HFF-Myc (cell line): ENCODE measurements at regions not wholly inside any gene's neighbourhood (a gene's known extent, or its start where the extent isn't known, plus 50 kb on each side); places are given as distances from the start of the nearest gene placed in this dataset.

Experiments
- DNase-seq: peaks from one replicate; pipeline ENCODE4 v3.0.0-alpha.2; 2011; ENCODE audit warnings: low read depth; ENCODE audit errors: extremely low read depth
- H3K4me3 ChIP-seq: replicated peaks from 2 replicates; pipeline ENCODE4 v1.5.1; 2011; ENCODE audit warnings: low read depth, mild to moderate bottlenecking, control low read depth, low read length
- TF ChIP-seq, protein P1 (sequence below): IDR thresholded peaks from 2 replicates; pipeline ENCODE4 v1.5.1; 2012; ENCODE audit warnings: mild to moderate bottlenecking, low read depth, low read length, control low read depth; ENCODE audit errors: missing control alignments

DNA sequence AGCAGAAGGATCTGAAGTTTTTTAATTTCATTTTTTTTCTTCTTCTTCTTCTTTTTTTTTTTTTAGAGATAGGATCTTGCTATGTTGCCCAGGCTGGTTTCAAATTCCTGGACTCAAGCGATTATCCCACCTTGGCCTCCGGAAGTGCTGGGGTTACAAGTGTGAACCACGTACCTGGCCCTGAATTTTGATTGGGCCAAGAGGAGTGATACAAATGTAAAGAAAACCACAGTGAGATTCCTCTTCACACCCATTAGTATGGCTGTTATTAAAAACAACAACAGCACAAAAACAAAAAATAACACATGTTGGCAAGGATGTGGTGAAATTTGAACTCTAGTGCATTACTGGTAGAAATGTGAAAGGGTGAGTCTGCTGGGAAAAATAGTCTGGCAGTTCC is 79.1 kb downstream of the KLF4 start:
- TF ChIP-seq, protein P1, sequence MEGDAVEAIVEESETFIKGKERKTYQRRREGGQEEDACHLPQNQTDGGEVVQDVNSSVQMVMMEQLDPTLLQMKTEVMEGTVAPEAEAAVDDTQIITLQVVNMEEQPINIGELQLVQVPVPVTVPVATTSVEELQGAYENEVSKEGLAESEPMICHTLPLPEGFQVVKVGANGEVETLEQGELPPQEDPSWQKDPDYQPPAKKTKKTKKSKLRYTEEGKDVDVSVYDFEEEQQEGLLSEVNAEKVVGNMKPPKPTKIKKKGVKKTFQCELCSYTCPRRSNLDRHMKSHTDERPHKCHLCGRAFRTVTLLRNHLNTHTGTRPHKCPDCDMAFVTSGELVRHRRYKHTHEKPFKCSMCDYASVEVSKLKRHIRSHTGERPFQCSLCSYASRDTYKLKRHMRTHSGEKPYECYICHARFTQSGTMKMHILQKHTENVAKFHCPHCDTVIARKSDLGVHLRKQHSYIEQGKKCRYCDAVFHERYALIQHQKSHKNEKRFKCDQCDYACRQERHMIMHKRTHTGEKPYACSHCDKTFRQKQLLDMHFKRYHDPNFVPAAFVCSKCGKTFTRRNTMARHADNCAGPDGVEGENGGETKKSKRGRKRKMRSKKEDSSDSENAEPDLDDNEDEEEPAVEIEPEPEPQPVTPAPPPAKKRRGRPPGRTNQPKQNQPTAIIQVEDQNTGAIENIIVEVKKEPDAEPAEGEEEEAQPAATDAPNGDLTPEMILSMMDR: no peak
- DNase-seq: no peak
- no peak overlapping the region for H3K4me3 ChIP-seq

DNA sequence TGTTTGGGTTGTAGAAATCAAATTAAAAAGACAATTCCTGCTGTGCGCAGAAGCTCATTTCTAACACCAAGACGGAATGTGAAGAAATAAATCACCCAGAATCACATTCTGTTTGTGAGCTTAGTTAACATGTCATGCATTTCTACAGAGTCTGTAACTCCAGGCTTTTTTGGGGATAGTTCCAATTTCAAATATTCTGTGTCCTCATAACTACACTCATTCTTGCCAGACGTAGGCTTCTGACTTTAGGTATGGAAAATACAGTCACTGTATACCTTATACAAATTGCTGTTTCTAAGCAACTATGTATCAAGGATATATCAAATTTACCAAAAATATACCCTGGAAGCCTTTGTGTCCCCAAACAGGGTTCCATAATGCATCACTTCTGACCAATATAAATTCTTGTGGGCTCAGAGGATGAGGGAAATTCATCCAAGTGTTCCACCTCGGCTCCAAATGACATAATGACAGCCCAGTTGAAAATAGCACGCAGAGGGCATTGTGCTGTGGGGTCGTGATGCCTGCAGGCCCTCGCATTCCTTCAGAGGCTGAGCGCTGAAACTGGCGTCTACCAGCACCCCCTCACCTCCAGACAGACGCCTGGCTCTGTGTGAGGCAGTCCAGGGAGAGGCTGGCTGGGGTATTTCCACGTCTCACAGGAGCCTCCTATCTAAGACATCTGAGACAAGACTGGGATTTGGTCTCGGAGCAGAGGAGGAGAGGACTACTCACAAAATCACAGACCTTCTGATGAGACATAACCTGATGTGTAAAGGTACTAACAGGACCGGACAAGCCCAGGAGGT is 79.8 kb downstream of the KLF4 start:
- H3K4me3 ChIP-seq: no peak overlapping the region
- DNase-seq: no peak
- TF ChIP-seq, protein P1: no peak

DNA sequence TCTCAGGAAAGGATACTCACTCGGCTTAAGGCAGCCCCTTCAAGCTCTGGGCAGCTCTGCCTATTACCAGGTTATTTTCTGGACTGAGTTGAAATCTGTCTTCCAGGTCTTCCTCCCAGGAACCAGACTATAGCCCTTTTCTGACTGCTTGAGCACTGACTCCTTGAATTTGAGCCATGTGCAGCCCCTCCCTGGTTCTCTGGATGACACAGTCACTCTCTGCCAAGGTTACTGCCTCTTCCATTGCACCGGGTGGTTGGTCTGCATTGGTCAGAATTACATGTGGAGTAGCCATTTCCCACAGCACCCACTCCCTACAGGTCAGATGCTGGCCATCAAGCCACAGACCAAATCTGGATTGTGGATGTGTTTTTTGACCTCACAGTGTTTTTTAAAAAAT is 81.9 kb downstream of the KLF4 start:
- no peak for DNase-seq
- TF ChIP-seq, protein P1: no peak
- no peak overlapping the region for H3K4me3 ChIP-seq

DNA sequence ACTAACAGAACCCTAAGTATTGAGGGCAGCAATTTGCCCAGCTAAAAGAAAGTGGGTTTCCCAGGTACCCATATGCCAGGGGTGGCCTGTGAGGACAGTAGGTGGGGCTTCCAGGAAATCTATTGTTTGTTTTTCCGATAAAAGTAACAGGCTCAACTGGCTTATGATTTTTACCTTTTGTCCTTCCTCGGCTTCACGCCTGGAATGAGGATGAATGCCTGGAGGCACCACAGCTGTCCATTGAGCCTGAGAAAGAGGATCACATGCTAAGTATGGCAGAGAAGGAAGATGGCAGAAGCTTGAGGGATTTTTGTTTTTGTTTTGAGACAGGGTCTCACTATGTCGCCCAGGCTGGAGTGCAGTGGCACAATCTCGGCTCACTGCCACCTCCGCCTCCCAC is 84.1 kb downstream of the KLF4 start:
- no peak overlapping the region for H3K4me3 ChIP-seq
- TF ChIP-seq, protein P1: no peak
- no peak for DNase-seq

DNA sequence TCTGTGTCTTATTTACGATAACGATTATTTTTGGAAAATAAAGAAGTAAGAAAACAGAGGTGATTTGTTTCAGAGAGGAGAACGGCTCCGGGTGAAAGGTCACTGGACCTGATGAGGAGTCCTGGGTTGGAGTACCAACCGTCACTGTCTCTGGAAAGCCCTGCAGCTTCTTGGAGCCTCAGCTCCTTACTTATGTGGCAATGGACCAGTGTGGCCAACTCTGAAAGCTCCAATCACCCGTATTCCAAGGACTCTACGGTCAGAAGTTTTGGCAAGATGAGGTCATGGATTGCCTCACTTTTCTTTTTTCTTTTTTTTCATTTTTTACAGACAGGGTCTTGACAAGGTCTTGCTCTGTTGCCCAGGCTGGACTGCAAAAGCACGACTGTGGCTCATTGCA is 84.8 kb downstream of the KLF4 start:
- no peak for DNase-seq
- no peak overlapping the region for H3K4me3 ChIP-seq
- TF ChIP-seq, protein P1: no peak

DNA sequence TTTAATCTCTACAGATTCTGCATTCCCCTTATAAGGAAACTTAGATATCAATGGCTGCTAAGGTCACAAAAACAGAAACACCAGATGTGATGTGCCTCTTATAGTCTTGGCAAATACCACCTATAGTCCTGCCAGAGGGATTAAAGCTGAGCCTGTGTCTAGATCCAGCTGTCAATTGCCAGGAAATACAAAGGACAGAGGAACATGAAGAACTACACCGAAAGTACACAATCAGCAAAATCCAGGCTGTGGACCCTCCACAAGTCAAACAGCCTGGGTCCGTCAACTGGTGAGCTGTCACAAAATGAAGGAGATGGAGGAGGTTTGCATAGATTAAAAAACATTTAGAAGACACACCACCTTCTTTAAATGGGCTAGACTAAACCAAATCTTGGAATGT is 85.4 kb downstream of the KLF4 start:
- TF ChIP-seq, protein P1: no peak
- DNase-seq: no peak
- no peak overlapping the region for H3K4me3 ChIP-seq
